ENCODE measurements at regions not wholly inside any gene's neighbourhood (a gene's known extent, or its start where the extent isn't known, plus 50 kb on each side); places are given as distances from the start of the nearest gene placed in this dataset.
A peak's percentile ranks its signal among the peaks of the same experiment; 100 is the strongest.

GRCh38 chr20:6636209-6637159 is 131.0 kb upstream of the BMP2 start:
- H3K4me1 ChIP-seq (ENCODE audit: control insufficient read depth, insufficient read depth, low read length, poor library complexity, severe bottlenecking) = peaks cover 12% of the 10 kb centered on the region
- peaks cover 11% of the 10 kb centered on the region for H3K9me3 ChIP-seq (ENCODE audit: control insufficient read depth, low read length)
- WGBS, 2 experiments (ENCODE audit: insufficient coverage in 2 of 2) = 62 to 74% methylated on average over 5 to 6 of the region's 8 CpGs
- no peak overlapping the region for H3K27ac ChIP-seq (ENCODE audit: low read depth, low read length, severe bottlenecking)
- no peaks in the 10 kb centered on the region for H3K36me3 ChIP-seq (ENCODE audit: control insufficient read depth, insufficient read depth, low read length)
- no peak overlapping the region for H3K4me3 ChIP-seq (ENCODE audit: extremely low read depth, insufficient read depth, low read length, poor library complexity, severe bottlenecking)

DNA sequence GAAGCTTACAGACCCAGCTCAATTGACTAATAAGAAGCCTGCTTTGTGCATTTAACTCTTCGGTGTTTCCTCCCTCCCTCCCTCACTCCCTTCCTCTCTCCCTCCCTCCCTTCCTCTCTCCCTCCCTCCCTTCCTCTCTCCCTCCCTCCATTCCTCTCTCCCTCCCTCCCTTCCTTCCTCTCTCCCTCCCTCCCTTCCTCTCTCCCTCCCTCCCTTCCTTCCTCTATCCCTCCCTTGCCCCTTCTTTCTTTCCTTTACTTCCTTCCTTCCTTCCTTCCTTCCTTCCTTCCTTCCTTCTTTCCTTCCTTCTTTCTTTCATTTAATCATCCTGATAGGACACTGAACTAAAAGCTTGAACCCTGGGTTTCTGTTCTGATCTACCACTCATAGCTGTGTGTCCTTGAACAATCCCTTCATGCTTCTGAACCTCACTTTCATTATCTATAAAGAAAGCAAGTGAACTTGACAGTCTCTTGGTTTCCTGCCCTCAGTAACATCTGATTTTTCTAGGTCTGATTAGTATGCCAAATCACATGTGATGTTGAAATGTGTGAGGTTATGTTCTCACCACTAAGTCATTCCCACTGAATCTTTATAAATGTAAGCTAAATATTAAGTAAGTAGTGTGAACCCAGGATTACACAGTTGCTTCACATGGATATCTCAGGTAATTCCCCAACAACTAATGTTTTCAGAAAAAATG is 132.3 kb upstream of the BMP2 start:
- H3K9me3 ChIP-seq (ENCODE audit: control insufficient read depth, low read length) = peaks cover 11% of the 10 kb centered on the region
- 100% methylated on average over 1 of the region's 1 CpG for WGBS, 2 experiments (ENCODE audit: insufficient coverage in 2 of 2)
- peaks cover 12% of the 10 kb centered on the region for H3K4me1 ChIP-seq (ENCODE audit: control insufficient read depth, insufficient read depth, low read length, poor library complexity, severe bottlenecking)
- H3K4me3 ChIP-seq (ENCODE audit: extremely low read depth, insufficient read depth, low read length, poor library complexity, severe bottlenecking) = no peak overlapping the region
- no peaks in the 10 kb centered on the region for H3K36me3 ChIP-seq (ENCODE audit: control insufficient read depth, insufficient read depth, low read length)
- H3K27ac ChIP-seq (ENCODE audit: low read depth, low read length, severe bottlenecking) = no peak overlapping the region

- no peak overlapping the region for H3K27ac ChIP-seq (ENCODE audit: low read depth, low read length, severe bottlenecking)
- 97 to 100% methylated on average over 4 of the region's 4 CpGs for WGBS, 2 experiments (ENCODE audit: insufficient coverage in 2 of 2)
- peaks cover 7% of the 10 kb centered on the region for H3K4me1 ChIP-seq (ENCODE audit: control insufficient read depth, insufficient read depth, low read length, poor library complexity, severe bottlenecking)
Observed at GRCh38 chr20:6632187-6632586, 135.3 kb upstream of the BMP2 start.

GRCh38 chr20:6630514-6630913 is 137.0 kb upstream of the BMP2 start:
- no peaks in the 10 kb centered on the region for H3K4me1 ChIP-seq (ENCODE audit: control insufficient read depth, insufficient read depth, low read length, poor library complexity, severe bottlenecking)
- H3K4me3 ChIP-seq (ENCODE audit: extremely low read depth, insufficient read depth, low read length, poor library complexity, severe bottlenecking) = no peak overlapping the region
- peaks cover 5% of the 10 kb centered on the region for H3K9me3 ChIP-seq (ENCODE audit: control insufficient read depth, low read length)
- 100% methylated on average over 1 of the region's 2 CpGs; no CpG with 5 or more reads in 1 of the 2 experiments for WGBS, 2 experiments (ENCODE audit: insufficient coverage in 2 of 2)
- H3K27ac ChIP-seq (ENCODE audit: low read depth, low read length, severe bottlenecking) = no peak overlapping the region
- no peaks in the 10 kb centered on the region for H3K36me3 ChIP-seq (ENCODE audit: control insufficient read depth, insufficient read depth, low read length)

More at GRCh38 chr20:6632187-6632586, 135.3 kb upstream of the BMP2 start:
- no peaks in the 10 kb centered on the region for H3K9me3 ChIP-seq (ENCODE audit: control insufficient read depth, low read length)
- H3K36me3 ChIP-seq (ENCODE audit: control insufficient read depth, insufficient read depth, low read length) = no peaks in the 10 kb centered on the region
- no peak overlapping the region for H3K4me3 ChIP-seq (ENCODE audit: extremely low read depth, insufficient read depth, low read length, poor library complexity, severe bottlenecking)

GRCh38 chr20:6629564-6629963 is 137.9 kb upstream of the BMP2 start:
- Histone ChIP-seq H3K27ac (ENCODE audit: low read depth, low read length, severe bottlenecking) (no peak overlapping the region), H3K4me3 (ENCODE audit: extremely low read depth, insufficient read depth, low read length, poor library complexity, severe bottlenecking) (no peak overlapping the region), H3K9me3 (ENCODE audit: control insufficient read depth, low read length) (peaks cover 5% of the 10 kb centered on the region), H3K4me1 (ENCODE audit: control insufficient read depth, insufficient read depth, low read length, poor library complexity, severe bottlenecking) (no peaks in the 10 kb centered on the region), H3K36me3 (ENCODE audit: control insufficient read depth, insufficient read depth, low read length) (no peaks in the 10 kb centered on the region)
- 80 to 100% methylated on average over 1 of the region's 2 CpGs for WGBS, 2 experiments (ENCODE audit: insufficient coverage in 2 of 2)

- H3K4me3 ChIP-seq (ENCODE audit: extremely low read depth, insufficient read depth, low read length, poor library complexity, severe bottlenecking) = no peak overlapping the region
- H3K36me3 ChIP-seq (ENCODE audit: control insufficient read depth, insufficient read depth, low read length) = no peaks in the 10 kb centered on the region
- H3K27ac ChIP-seq (ENCODE audit: low read depth, low read length, severe bottlenecking) = no peak overlapping the region
- H3K9me3 ChIP-seq (ENCODE audit: control insufficient read depth, low read length) = peaks cover 5% of the 10 kb centered on the region
- 58 to 60% methylated on average over 2 of the region's 5 CpGs for WGBS, 2 experiments (ENCODE audit: insufficient coverage in 2 of 2)
- peaks cover 8% of the 10 kb centered on the region for H3K4me1 ChIP-seq (ENCODE audit: control insufficient read depth, insufficient read depth, low read length, poor library complexity, severe bottlenecking)
Observed at GRCh38 chr20:6626805-6627204, 140.7 kb upstream of the BMP2 start.

DNA sequence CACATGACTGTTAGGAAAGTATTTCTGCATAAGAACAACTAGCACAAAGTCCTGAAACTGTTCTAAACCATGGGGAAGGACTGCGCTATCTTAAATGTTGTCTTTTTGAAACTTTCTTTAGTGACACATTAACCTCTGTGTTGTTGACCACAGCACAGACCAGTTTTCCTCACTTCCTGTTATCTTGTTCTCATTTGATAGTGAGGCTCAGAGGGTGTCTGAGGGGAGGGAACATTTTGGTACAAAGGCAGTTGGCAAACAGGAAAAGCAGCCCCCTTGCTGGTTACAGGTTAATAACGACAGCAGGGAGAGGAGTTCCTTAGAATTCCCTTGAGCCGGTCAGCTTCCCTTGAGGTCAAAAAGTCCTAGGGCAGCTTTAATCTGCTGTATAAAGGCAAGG is 143.5 kb upstream of the BMP2 start:
- H3K36me3 ChIP-seq (ENCODE audit: control insufficient read depth, insufficient read depth, low read length) = no peaks in the 10 kb centered on the region
- H3K9me3 ChIP-seq (ENCODE audit: control insufficient read depth, low read length) = peaks cover 5% of the 10 kb centered on the region
- H3K27ac ChIP-seq (ENCODE audit: low read depth, low read length, severe bottlenecking) = peak overlapping the region; percentile 42
- H3K4me3 ChIP-seq (ENCODE audit: extremely low read depth, insufficient read depth, low read length, poor library complexity, severe bottlenecking) = no peak overlapping the region
- 0 to 10% methylated on average over 2 of the region's 3 CpGs for WGBS, 2 experiments (ENCODE audit: insufficient coverage in 2 of 2)
- H3K4me1 ChIP-seq (ENCODE audit: control insufficient read depth, insufficient read depth, low read length, poor library complexity, severe bottlenecking) = peaks cover 8% of the 10 kb centered on the region

GRCh38 chr20:6622041-6622440 is 145.4 kb upstream of the BMP2 start:
- Histone ChIP-seq H3K27ac (ENCODE audit: low read depth, low read length, severe bottlenecking) (no peak overlapping the region), H3K36me3 (ENCODE audit: control insufficient read depth, insufficient read depth, low read length) (no peaks in the 10 kb centered on the region), H3K4me1 (ENCODE audit: control insufficient read depth, insufficient read depth, low read length, poor library complexity, severe bottlenecking) (peaks cover 8% of the 10 kb centered on the region), H3K9me3 (ENCODE audit: control insufficient read depth, low read length) (peaks cover 5% of the 10 kb centered on the region), H3K4me3 (ENCODE audit: extremely low read depth, insufficient read depth, low read length, poor library complexity, severe bottlenecking) (no peak overlapping the region)

DNA sequence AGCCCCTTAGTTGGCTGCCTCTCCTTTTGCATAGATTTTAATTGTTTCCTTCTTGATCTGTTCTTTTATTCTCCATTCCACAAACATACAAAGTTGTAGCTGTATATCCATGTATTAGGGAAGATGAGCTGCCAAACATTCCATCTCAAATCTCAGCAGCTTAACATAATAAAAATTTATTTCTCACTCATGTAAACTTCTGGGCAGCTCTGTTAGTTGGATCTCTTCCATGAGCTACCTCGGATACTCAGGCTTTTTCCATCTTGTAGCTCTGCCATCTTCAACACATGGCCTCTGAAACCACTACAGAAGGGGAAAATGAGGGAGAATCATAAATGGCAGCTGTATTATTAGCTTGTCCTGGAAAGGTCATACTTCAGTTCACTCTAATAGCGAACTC is 149.4 kb upstream of the BMP2 start:
- H3K4me1 ChIP-seq (ENCODE audit: control insufficient read depth, insufficient read depth, low read length, poor library complexity, severe bottlenecking) = no peaks in the 10 kb centered on the region
- H3K4me3 ChIP-seq (ENCODE audit: extremely low read depth, insufficient read depth, low read length, poor library complexity, severe bottlenecking) = no peak overlapping the region
- WGBS, 2 experiments (ENCODE audit: insufficient coverage in 2 of 2) = 88% methylated on average over 1 of the region's 2 CpGs; no CpG with 5 or more reads in 1 of the 2 experiments
- H3K27ac ChIP-seq (ENCODE audit: low read depth, low read length, severe bottlenecking) = no peak overlapping the region
- H3K36me3 ChIP-seq (ENCODE audit: control insufficient read depth, insufficient read depth, low read length) = no peaks in the 10 kb centered on the region
- no peaks in the 10 kb centered on the region for H3K9me3 ChIP-seq (ENCODE audit: control insufficient read depth, low read length)

GRCh38 chr20:6616421-6616820 is 151.1 kb upstream of the BMP2 start:
- H3K4me1 ChIP-seq (ENCODE audit: control insufficient read depth, insufficient read depth, low read length, poor library complexity, severe bottlenecking) = no peaks in the 10 kb centered on the region
- H3K9me3 ChIP-seq (ENCODE audit: control insufficient read depth, low read length) = no peaks in the 10 kb centered on the region
- no peak overlapping the region for H3K4me3 ChIP-seq (ENCODE audit: extremely low read depth, insufficient read depth, low read length, poor library complexity, severe bottlenecking)
- H3K27ac ChIP-seq (ENCODE audit: low read depth, low read length, severe bottlenecking) = no peak overlapping the region
- 100% methylated on average over 1 of the region's 1 CpG for WGBS, 2 experiments (ENCODE audit: insufficient coverage in 2 of 2)
- H3K36me3 ChIP-seq (ENCODE audit: control insufficient read depth, insufficient read depth, low read length) = no peaks in the 10 kb centered on the region

- H3K36me3 ChIP-seq (ENCODE audit: control insufficient read depth, insufficient read depth, low read length) = no peaks in the 10 kb centered on the region
- H3K4me3 ChIP-seq (ENCODE audit: extremely low read depth, insufficient read depth, low read length, poor library complexity, severe bottlenecking) = no peak overlapping the region
- H3K9me3 ChIP-seq (ENCODE audit: control insufficient read depth, low read length) = no peaks in the 10 kb centered on the region
- H3K27ac ChIP-seq (ENCODE audit: low read depth, low read length, severe bottlenecking) = no peak overlapping the region
- no CpG with 5 or more reads among the region's 1 CpG for WGBS, 2 experiments (ENCODE audit: insufficient coverage in 2 of 2)
- no peaks in the 10 kb centered on the region for H3K4me1 ChIP-seq (ENCODE audit: control insufficient read depth, insufficient read depth, low read length, poor library complexity, severe bottlenecking)
Observed at GRCh38 chr20:6614836-6615235, 152.7 kb upstream of the BMP2 start.

Data from mesodermal cell (in vitro differentiated cells).